GM23248 (cell line): ENCODE measurements at regions not wholly inside any gene's neighbourhood (a gene's known extent, or its start where the extent isn't known, plus 50 kb on each side); places are given as distances from the start of the nearest gene placed in this dataset.

Experiments used
- EZH2 ChIP-seq: fragments of 200-600 bp; sonication (generic); IDR thresholded peaks from 2 replicates; pipeline ENCODE4 v1.6.1; 2018; ENCODE audit warnings: antibody characterized with exemption, mild to moderate bottlenecking; ENCODE audit not compliant: insufficient read depth, poor library complexity, severe bottlenecking
- EZH2phosphoT487 ChIP-seq: fragments of 200-600 bp; sonication (generic); IDR thresholded peaks from 2 replicates; pipeline ENCODE4 v1.6.1; 2018; ENCODE audit warnings: antibody characterized with exemption, moderate library complexity, mild to moderate bottlenecking, low read depth; ENCODE audit not compliant: insufficient read depth

GRCh38 chr1:90402893-90403849, 313.9 kb downstream of the BARHL2 start:
- TF ChIP-seq EZH2phosphoT487 (no peak), EZH2 (no peak)
